ENCODE measurements at regions not wholly inside any gene's neighbourhood (a gene's known extent, or its start where the extent isn't known, plus 50 kb on each side); places are given as distances from the start of the nearest gene placed in this dataset.
"Not testable (repeated sequence)": the region's sequence is repeated elsewhere in the genome, so short reads cannot be mapped to it uniquely, and the experiment has no call there.

DNA sequence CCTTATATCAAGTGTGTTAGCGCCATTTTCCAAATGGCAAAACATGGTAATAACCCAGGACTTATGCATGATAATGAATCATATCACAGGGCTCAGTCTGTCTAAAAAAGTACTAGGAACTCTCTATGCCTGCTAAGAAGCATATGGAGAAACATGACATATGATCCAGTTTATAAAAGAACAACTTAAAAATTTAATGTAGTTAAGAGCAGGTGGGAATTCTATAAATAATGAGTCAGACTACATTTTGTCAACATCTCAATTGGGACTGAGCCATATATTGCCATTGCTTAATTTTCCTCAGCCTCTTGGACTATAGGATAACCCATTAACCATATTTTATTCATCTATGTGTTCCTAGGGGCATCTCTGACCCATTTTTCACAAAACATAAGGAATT, 360.4 kb upstream of the AGA start:
- H3K36me3 Mint-ChIP-seq (ENCODE audit: low read depth, unreplicated experiment) = no peaks in the 10 kb centered on the region
- H3K4me3 Mint-ChIP-seq (ENCODE audit: unreplicated experiment) = no peak overlapping the region
- no peaks in the 10 kb centered on the region for H3K27me3 Mint-ChIP-seq (ENCODE audit: unreplicated experiment)
- H3K27ac Mint-ChIP-seq (ENCODE audit: unreplicated experiment) = no peak overlapping the region
- H3K9me3 Mint-ChIP-seq (ENCODE audit: unreplicated experiment) = no peaks in the 10 kb centered on the region
- DNase-seq (ENCODE audit: low spot score) = no peak
- H3K4me1 Mint-ChIP-seq (ENCODE audit: unreplicated experiment) = no peaks in the 10 kb centered on the region
- TF ChIP-seq, protein P1, sequence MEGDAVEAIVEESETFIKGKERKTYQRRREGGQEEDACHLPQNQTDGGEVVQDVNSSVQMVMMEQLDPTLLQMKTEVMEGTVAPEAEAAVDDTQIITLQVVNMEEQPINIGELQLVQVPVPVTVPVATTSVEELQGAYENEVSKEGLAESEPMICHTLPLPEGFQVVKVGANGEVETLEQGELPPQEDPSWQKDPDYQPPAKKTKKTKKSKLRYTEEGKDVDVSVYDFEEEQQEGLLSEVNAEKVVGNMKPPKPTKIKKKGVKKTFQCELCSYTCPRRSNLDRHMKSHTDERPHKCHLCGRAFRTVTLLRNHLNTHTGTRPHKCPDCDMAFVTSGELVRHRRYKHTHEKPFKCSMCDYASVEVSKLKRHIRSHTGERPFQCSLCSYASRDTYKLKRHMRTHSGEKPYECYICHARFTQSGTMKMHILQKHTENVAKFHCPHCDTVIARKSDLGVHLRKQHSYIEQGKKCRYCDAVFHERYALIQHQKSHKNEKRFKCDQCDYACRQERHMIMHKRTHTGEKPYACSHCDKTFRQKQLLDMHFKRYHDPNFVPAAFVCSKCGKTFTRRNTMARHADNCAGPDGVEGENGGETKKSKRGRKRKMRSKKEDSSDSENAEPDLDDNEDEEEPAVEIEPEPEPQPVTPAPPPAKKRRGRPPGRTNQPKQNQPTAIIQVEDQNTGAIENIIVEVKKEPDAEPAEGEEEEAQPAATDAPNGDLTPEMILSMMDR (IDR thresholded peaks at IDR 0.05; ENCODE audit: unreplicated experiment) = no peak

DNA sequence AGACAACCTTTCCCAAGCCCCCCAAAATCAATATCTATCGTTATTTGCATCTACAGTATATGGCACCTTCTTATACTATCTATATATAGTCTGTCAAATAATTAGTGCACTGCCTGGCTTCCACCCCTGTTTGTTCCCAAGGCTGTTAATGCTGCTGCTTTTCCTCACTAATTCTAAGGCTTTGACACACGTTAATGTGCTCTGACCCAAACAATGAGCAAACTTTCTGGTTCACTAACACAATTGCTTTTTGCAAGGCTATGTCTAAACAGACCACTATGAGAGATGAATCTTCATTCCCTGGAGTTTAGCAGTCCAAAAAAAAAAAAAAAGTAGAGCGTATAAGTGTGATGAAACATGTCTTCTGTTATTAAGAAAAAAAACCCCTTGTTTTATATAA, 360.9 kb upstream of the AGA start:
- Mint-ChIP-seq H3K4me3 (ENCODE audit: unreplicated experiment) (no peak overlapping the region), H3K9me3 (ENCODE audit: unreplicated experiment) (no peaks in the 10 kb centered on the region), H3K27me3 (ENCODE audit: unreplicated experiment) (no peaks in the 10 kb centered on the region), H3K4me1 (ENCODE audit: unreplicated experiment) (no peaks in the 10 kb centered on the region), H3K27ac (ENCODE audit: unreplicated experiment) (no peak overlapping the region), H3K36me3 (ENCODE audit: low read depth, unreplicated experiment) (no peaks in the 10 kb centered on the region)
- no peak for DNase-seq (ENCODE audit: low spot score)
- TF ChIP-seq, protein P1 (IDR thresholded peaks at IDR 0.05; ENCODE audit: unreplicated experiment) = no peak

DNA sequence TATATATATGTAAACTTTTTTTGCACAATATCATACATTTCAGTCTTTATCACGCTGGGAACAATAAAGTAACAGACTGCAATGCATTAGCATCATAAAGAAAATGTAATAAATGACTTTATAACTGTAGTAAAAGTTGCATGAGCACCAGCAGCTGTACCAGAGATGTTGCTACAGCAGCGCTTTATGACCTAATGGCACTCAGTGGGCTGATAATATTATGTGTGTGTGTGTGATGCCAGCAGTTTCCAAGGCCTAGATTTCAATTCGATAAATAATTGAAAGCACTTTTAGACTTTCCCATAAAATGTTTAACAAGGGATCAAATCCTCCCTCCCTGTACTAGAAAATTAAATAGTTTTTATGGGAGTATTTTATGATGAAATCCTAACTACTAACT, 367.6 kb upstream of the AGA start:
- Mint-ChIP-seq H3K36me3 (ENCODE audit: low read depth, unreplicated experiment) (no peaks in the 10 kb centered on the region), H3K4me3 (ENCODE audit: unreplicated experiment) (no peak overlapping the region), H3K4me1 (ENCODE audit: unreplicated experiment) (peaks cover 4% of the 10 kb centered on the region), H3K9me3 (ENCODE audit: unreplicated experiment) (no peaks in the 10 kb centered on the region), H3K27ac (ENCODE audit: unreplicated experiment) (no peak overlapping the region), H3K27me3 (ENCODE audit: unreplicated experiment) (no peaks in the 10 kb centered on the region)
- DNase-seq (ENCODE audit: low spot score) = no peak
- TF ChIP-seq, protein P1 (IDR thresholded peaks at IDR 0.05; ENCODE audit: unreplicated experiment) = no peak

DNA sequence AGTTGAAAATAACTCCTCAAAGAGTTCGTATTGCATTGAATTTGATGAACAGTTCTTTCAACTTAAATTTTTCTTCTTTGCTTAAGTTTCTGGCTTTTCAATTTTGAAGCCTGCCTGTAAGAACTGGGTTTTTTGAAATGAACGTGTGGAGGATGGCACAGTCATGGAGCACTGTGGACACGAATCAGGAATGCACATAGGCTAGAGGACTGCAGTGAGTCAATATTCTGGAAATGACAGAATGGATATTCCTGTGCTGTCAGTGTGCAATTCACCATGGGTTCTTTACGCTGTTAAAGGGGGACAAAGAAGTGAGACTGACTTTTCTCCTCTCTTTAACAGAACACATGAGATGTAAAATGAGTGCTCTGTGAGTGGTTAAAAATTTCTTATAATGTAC, 368.0 kb upstream of the AGA start:
- H3K9me3 Mint-ChIP-seq (ENCODE audit: unreplicated experiment) = no peaks in the 10 kb centered on the region
- no peaks in the 10 kb centered on the region for H3K36me3 Mint-ChIP-seq (ENCODE audit: low read depth, unreplicated experiment)
- H3K4me1 Mint-ChIP-seq (ENCODE audit: unreplicated experiment) = peaks cover 4% of the 10 kb centered on the region
- H3K27ac Mint-ChIP-seq (ENCODE audit: unreplicated experiment) = no peak overlapping the region
- DNase-seq (ENCODE audit: low spot score) = no peak
- no peak overlapping the region for H3K4me3 Mint-ChIP-seq (ENCODE audit: unreplicated experiment)
- H3K27me3 Mint-ChIP-seq (ENCODE audit: unreplicated experiment) = no peaks in the 10 kb centered on the region
- TF ChIP-seq, protein P1 (IDR thresholded peaks at IDR 0.05; ENCODE audit: unreplicated experiment) = no peak

DNA sequence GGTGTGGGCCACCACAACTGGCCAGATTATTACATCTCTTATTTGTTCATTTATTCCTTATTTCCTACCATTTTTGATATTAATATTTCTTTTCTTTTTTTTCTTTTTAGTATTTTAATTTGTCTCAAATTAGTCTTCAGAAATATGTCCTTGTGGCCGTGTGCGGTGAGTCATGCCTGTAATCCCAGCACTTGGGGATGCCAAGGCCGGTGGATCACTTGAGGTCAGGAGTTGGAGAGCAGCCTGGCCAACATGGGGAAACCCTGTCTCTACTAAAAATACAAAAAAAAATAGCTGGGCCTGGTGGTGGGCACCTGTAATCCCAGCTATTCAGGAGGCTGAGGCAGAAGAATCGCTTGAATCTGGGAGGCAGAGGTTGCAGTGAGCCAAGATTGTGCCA, 376.2 kb upstream of the AGA start:
- H3K9me3 Mint-ChIP-seq (ENCODE audit: unreplicated experiment); H3K36me3 Mint-ChIP-seq (ENCODE audit: low read depth, unreplicated experiment); DNase-seq (ENCODE audit: low spot score); H3K27ac Mint-ChIP-seq (ENCODE audit: unreplicated experiment); H3K27me3 Mint-ChIP-seq (ENCODE audit: unreplicated experiment); H3K4me1 Mint-ChIP-seq (ENCODE audit: unreplicated experiment); H3K4me3 Mint-ChIP-seq (ENCODE audit: unreplicated experiment): not testable (repeated sequence)

DNA sequence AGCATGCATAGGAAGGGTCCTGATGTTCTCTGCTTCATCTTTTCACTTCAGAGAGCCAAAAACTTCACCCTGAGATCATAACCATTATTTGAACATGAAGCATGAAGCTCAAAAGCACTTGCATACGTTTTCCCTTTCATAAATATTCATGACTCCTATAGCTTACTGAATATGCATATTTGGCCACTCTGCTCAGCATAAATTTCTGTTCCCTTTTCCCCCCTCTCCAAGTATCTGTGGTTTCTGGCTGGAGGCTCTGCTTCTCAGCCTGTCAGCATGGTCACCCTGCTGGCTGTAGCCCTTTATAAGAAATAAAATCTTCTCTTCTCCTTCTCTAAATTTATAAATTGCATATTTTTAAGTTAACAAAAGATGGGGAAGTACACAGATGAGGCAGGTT, 384.7 kb upstream of the AGA start:
- DNase-seq (ENCODE audit: low spot score) = no peak
- Mint-ChIP-seq H3K4me3 (ENCODE audit: unreplicated experiment) (no peak overlapping the region), H3K4me1 (ENCODE audit: unreplicated experiment) (no peaks in the 10 kb centered on the region), H3K9me3 (ENCODE audit: unreplicated experiment) (no peaks in the 10 kb centered on the region), H3K27ac (ENCODE audit: unreplicated experiment) (no peak overlapping the region), H3K27me3 (ENCODE audit: unreplicated experiment) (no peaks in the 10 kb centered on the region), H3K36me3 (ENCODE audit: low read depth, unreplicated experiment) (no peaks in the 10 kb centered on the region)
- TF ChIP-seq, protein P1 (IDR thresholded peaks at IDR 0.05; ENCODE audit: unreplicated experiment) = no peak

Data from endothelial cell (in vitro differentiated cells).